ENCODE measurements at regions not wholly inside any gene's neighbourhood (a gene's known extent, or its start where the extent isn't known, plus 50 kb on each side); places are given as distances from the start of the nearest gene placed in this dataset.

- Histone ChIP-seq H3K27me3 (ENCODE audit: control insufficient read depth in 3 of 3, insufficient read depth in 3 of 3, low read length in 3 of 3) (no peaks in the 10 kb centered on the region), H3K36me3 (ENCODE audit: control insufficient read depth in 3 of 3, insufficient read depth in 3 of 3, low read length in 3 of 3) (no peaks in the 10 kb centered on the region), H3K4me3 (ENCODE audit: low read length in 3 of 3) (no peak overlapping the region), H3K9me3 (ENCODE audit: control insufficient read depth in 3 of 3, low read length in 3 of 3) (no peaks in the 10 kb centered on the region), H3K27ac (ENCODE audit: low read depth, low read length) (no peak overlapping the region), H3K4me1 (ENCODE audit: control insufficient read depth in 3 of 3, insufficient read depth in 3 of 3, low read length in 3 of 3) (no peaks in the 10 kb centered on the region), H3K9ac (ENCODE audit: low read depth in 1 of 3, low read length in 3 of 3) (no peak overlapping the region)
These were observed 214.1 kb downstream of the COL12A1 start for GRCh38 chr6:74991573-74992332.

- H3K9ac ChIP-seq (ENCODE audit: low read depth in 1 of 3, low read length in 3 of 3): no peak overlapping the region
- no peaks in the 10 kb centered on the region for H3K36me3 ChIP-seq (ENCODE audit: control insufficient read depth in 3 of 3, insufficient read depth in 3 of 3, low read length in 3 of 3)
- no peaks in the 10 kb centered on the region for H3K9me3 ChIP-seq (ENCODE audit: control insufficient read depth in 3 of 3, low read length in 3 of 3)
- H3K27me3 ChIP-seq (ENCODE audit: control insufficient read depth in 3 of 3, insufficient read depth in 3 of 3, low read length in 3 of 3): no peaks in the 10 kb centered on the region
- H3K4me1 ChIP-seq (ENCODE audit: control insufficient read depth in 3 of 3, insufficient read depth in 3 of 3, low read length in 3 of 3): no peaks in the 10 kb centered on the region
- H3K4me3 ChIP-seq (ENCODE audit: low read length in 3 of 3): no peak overlapping the region
- no peak overlapping the region for H3K27ac ChIP-seq (ENCODE audit: low read depth, low read length)
These were observed 226.6 kb downstream of the COL12A1 start for GRCh38 chr6:74979065-74979766.

DNA sequence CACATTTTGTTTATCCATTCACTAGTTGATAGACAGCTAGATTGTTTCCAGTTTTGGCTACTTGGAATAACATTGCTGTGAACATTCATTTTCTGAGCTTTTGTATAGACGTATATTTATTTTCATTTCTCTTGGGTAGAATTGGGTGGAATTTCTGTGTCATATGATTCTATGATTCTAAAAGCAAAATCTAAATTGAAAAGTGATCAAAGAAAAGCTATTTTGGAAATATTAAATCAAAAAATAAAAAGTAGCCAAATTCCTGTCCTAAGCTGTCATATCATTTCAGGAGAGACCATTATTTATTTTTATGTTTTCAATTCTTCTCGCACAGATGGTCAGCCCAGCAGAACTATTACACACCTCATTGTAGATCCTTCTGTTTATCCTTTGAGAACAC lies 229.2 kb downstream of the COL12A1 start:
- Histone ChIP-seq H3K9me3 (ENCODE audit: control insufficient read depth in 3 of 3, low read length in 3 of 3) (no peaks in the 10 kb centered on the region), H3K4me1 (ENCODE audit: control insufficient read depth in 3 of 3, insufficient read depth in 3 of 3, low read length in 3 of 3) (no peaks in the 10 kb centered on the region), H3K36me3 (ENCODE audit: control insufficient read depth in 3 of 3, insufficient read depth in 3 of 3, low read length in 3 of 3) (no peaks in the 10 kb centered on the region), H3K4me3 (ENCODE audit: low read length in 3 of 3) (no peak overlapping the region), H3K9ac (ENCODE audit: low read depth in 1 of 3, low read length in 3 of 3) (no peak overlapping the region), H3K27ac (ENCODE audit: low read depth, low read length) (no peak overlapping the region), H3K27me3 (ENCODE audit: control insufficient read depth in 3 of 3, insufficient read depth in 3 of 3, low read length in 3 of 3) (no peaks in the 10 kb centered on the region)

GRCh38 chr6:74976026-74976425 lies 229.8 kb downstream of the COL12A1 start:
- H3K27me3 ChIP-seq (ENCODE audit: control insufficient read depth in 3 of 3, insufficient read depth in 3 of 3, low read length in 3 of 3): no peaks in the 10 kb centered on the region
- no peaks in the 10 kb centered on the region for H3K36me3 ChIP-seq (ENCODE audit: control insufficient read depth in 3 of 3, insufficient read depth in 3 of 3, low read length in 3 of 3)
- H3K9ac ChIP-seq (ENCODE audit: low read depth in 1 of 3, low read length in 3 of 3): no peak overlapping the region
- H3K9me3 ChIP-seq (ENCODE audit: control insufficient read depth in 3 of 3, low read length in 3 of 3): no peaks in the 10 kb centered on the region
- H3K4me1 ChIP-seq (ENCODE audit: control insufficient read depth in 3 of 3, insufficient read depth in 3 of 3, low read length in 3 of 3): no peaks in the 10 kb centered on the region
- H3K4me3 ChIP-seq (ENCODE audit: low read length in 3 of 3): no peak overlapping the region
- H3K27ac ChIP-seq (ENCODE audit: low read depth, low read length): no peak overlapping the region

- Histone ChIP-seq H3K9me3 (ENCODE audit: control insufficient read depth in 3 of 3, low read length in 3 of 3) (no peaks in the 10 kb centered on the region), H3K27ac (ENCODE audit: low read depth, low read length) (no peak overlapping the region), H3K27me3 (ENCODE audit: control insufficient read depth in 3 of 3, insufficient read depth in 3 of 3, low read length in 3 of 3) (no peaks in the 10 kb centered on the region), H3K9ac (ENCODE audit: low read depth in 1 of 3, low read length in 3 of 3) (no peak overlapping the region), H3K4me3 (ENCODE audit: low read length in 3 of 3) (no peak overlapping the region), H3K36me3 (ENCODE audit: control insufficient read depth in 3 of 3, insufficient read depth in 3 of 3, low read length in 3 of 3) (no peaks in the 10 kb centered on the region), H3K4me1 (ENCODE audit: control insufficient read depth in 3 of 3, insufficient read depth in 3 of 3, low read length in 3 of 3) (no peaks in the 10 kb centered on the region)
These were observed 232.3 kb downstream of the COL12A1 start for GRCh38 chr6:74973591-74973990.

- Histone ChIP-seq H3K4me3 (ENCODE audit: low read length in 3 of 3) (no peak overlapping the region), H3K36me3 (ENCODE audit: control insufficient read depth in 3 of 3, insufficient read depth in 3 of 3, low read length in 3 of 3) (no peaks in the 10 kb centered on the region), H3K27me3 (ENCODE audit: control insufficient read depth in 3 of 3, insufficient read depth in 3 of 3, low read length in 3 of 3) (no peaks in the 10 kb centered on the region), H3K27ac (ENCODE audit: low read depth, low read length) (no peak overlapping the region), H3K9ac (ENCODE audit: low read depth in 1 of 3, low read length in 3 of 3) (no peak overlapping the region), H3K9me3 (ENCODE audit: control insufficient read depth in 3 of 3, low read length in 3 of 3) (no peaks in the 10 kb centered on the region), H3K4me1 (ENCODE audit: control insufficient read depth in 3 of 3, insufficient read depth in 3 of 3, low read length in 3 of 3) (no peaks in the 10 kb centered on the region)
These were observed 234.2 kb downstream of the COL12A1 start for GRCh38 chr6:74971633-74972032.

DNA sequence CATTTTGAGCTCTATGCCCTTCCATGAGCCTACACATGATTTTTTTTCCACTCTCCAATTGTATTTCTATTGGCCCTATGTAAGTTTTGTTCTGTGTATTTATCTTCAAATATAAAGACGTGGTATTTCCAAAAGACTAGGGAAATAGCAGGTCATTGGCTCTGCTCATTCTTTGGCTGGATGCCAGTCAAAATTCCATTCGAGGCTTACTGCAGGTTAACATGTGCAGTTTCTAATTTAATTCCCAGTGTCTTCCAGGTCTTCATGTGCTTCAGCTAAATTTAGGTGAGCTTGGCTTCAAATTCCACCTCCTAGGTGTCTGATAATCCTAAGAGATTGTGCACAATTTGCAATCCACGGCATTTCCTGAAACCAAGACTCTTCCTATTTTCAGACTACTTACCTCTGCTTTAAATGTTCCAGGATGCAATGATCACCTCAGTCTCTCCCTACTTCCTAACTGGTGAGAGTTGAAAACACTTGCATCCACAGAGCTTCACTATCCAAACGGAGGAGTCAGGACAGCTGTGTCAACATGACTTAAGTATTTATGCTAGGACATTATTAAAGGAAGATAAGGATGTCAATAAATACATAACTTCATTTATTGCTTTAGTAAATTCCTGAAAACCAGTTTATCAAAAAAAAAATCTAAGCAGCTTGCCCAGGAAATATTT lies 236.1 kb downstream of the COL12A1 start:
- no peak overlapping the region for H3K9ac ChIP-seq (ENCODE audit: low read depth in 1 of 3, low read length in 3 of 3)
- no peak overlapping the region for H3K4me3 ChIP-seq (ENCODE audit: low read length in 3 of 3)
- H3K4me1 ChIP-seq (ENCODE audit: control insufficient read depth in 3 of 3, insufficient read depth in 3 of 3, low read length in 3 of 3): no peaks in the 10 kb centered on the region
- H3K27ac ChIP-seq (ENCODE audit: low read depth, low read length): no peak overlapping the region
- no peaks in the 10 kb centered on the region for H3K36me3 ChIP-seq (ENCODE audit: control insufficient read depth in 3 of 3, insufficient read depth in 3 of 3, low read length in 3 of 3)
- no peaks in the 10 kb centered on the region for H3K27me3 ChIP-seq (ENCODE audit: control insufficient read depth in 3 of 3, insufficient read depth in 3 of 3, low read length in 3 of 3)
- peaks cover 0 to 2% (median 0%) of the 10 kb centered on the region in 3 donors for H3K9me3 ChIP-seq (ENCODE audit: control insufficient read depth in 3 of 3, low read length in 3 of 3)

- Histone ChIP-seq H3K36me3 (ENCODE audit: control insufficient read depth in 3 of 3, insufficient read depth in 3 of 3, low read length in 3 of 3) (no peaks in the 10 kb centered on the region), H3K9me3 (ENCODE audit: control insufficient read depth in 3 of 3, low read length in 3 of 3) (peaks cover 0 to 2% (median 0%) of the 10 kb centered on the region in 3 donors), H3K27me3 (ENCODE audit: control insufficient read depth in 3 of 3, insufficient read depth in 3 of 3, low read length in 3 of 3) (no peaks in the 10 kb centered on the region), H3K9ac (ENCODE audit: low read depth in 1 of 3, low read length in 3 of 3) (no peak overlapping the region), H3K4me1 (ENCODE audit: control insufficient read depth in 3 of 3, insufficient read depth in 3 of 3, low read length in 3 of 3) (no peaks in the 10 kb centered on the region), H3K4me3 (ENCODE audit: low read length in 3 of 3) (no peak overlapping the region), H3K27ac (ENCODE audit: low read depth, low read length) (no peak overlapping the region)
These were observed 238.0 kb downstream of the COL12A1 start for GRCh38 chr6:74967821-74968220.

- no peak overlapping the region for H3K27ac ChIP-seq (ENCODE audit: low read depth, low read length)
- no peak overlapping the region for H3K4me3 ChIP-seq (ENCODE audit: low read length in 3 of 3)
- no peaks in the 10 kb centered on the region for H3K27me3 ChIP-seq (ENCODE audit: control insufficient read depth in 3 of 3, insufficient read depth in 3 of 3, low read length in 3 of 3)
- H3K9ac ChIP-seq (ENCODE audit: low read depth in 1 of 3, low read length in 3 of 3): no peak overlapping the region
- H3K36me3 ChIP-seq (ENCODE audit: control insufficient read depth in 3 of 3, insufficient read depth in 3 of 3, low read length in 3 of 3): no peaks in the 10 kb centered on the region
- H3K4me1 ChIP-seq (ENCODE audit: control insufficient read depth in 3 of 3, insufficient read depth in 3 of 3, low read length in 3 of 3): no peaks in the 10 kb centered on the region
- peaks cover 0 to 2% (median 0%) of the 10 kb centered on the region in 3 donors for H3K9me3 ChIP-seq (ENCODE audit: control insufficient read depth in 3 of 3, low read length in 3 of 3)
These were observed 239.1 kb downstream of the COL12A1 start for GRCh38 chr6:74966712-74967111.

DNA sequence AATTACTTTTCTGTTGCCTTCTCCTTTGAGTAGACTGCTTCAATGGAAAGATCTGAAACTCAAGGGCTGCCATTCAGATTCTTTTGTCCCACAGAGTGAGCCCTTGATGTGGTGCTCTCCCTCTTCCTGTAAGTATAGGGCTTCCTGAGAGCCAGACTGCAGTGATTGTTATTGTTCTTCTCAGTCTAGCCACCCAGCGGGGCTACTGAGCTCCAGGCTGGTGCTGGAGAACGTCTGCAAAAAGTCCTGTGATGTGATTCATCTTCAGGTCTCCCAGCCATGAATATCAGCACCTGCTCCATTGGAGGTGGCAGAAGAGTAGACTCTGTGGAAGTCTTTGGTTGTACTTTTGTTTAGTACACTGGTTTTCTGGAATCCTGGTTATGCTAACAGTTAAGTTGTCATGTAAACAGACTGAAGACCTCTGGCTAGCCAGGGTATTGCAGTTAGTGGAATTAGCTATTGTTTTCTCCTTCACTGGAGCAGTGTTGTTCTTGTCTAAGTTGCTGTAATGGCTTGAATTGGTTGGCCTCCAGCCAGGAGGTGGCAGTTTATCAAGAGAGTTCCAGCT lies 240.9 kb downstream of the COL12A1 start:
- no peaks in the 10 kb centered on the region for H3K27me3 ChIP-seq (ENCODE audit: control insufficient read depth in 3 of 3, insufficient read depth in 3 of 3, low read length in 3 of 3)
- peaks cover 0 to 2% (median 0%) of the 10 kb centered on the region in 3 donors for H3K9me3 ChIP-seq (ENCODE audit: control insufficient read depth in 3 of 3, low read length in 3 of 3)
- H3K4me3 ChIP-seq (ENCODE audit: low read length in 3 of 3): no peak overlapping the region
- H3K27ac ChIP-seq (ENCODE audit: low read depth, low read length): no peak overlapping the region
- no peaks in the 10 kb centered on the region for H3K4me1 ChIP-seq (ENCODE audit: control insufficient read depth in 3 of 3, insufficient read depth in 3 of 3, low read length in 3 of 3)
- no peak overlapping the region for H3K9ac ChIP-seq (ENCODE audit: low read depth in 1 of 3, low read length in 3 of 3)
- H3K36me3 ChIP-seq (ENCODE audit: control insufficient read depth in 3 of 3, insufficient read depth in 3 of 3, low read length in 3 of 3): no peaks in the 10 kb centered on the region

Data from skeletal muscle tissue (tissue), 3 donors.